Left ventricle myocardium inferior (tissue), 1 donor: ENCODE measurements at regions not wholly inside any gene's neighbourhood (a gene's known extent, or its start where the extent isn't known, plus 50 kb on each side); places are given as distances from the start of the nearest gene placed in this dataset.

ENCODE experiments used
- DNase-seq: peaks from one replicate; pipeline ENCODE4 v3.0.0-alpha.2; 2020
- H3K27ac ChIP-seq: fragments of 200-600 bp; replicated peaks from 2 replicates; pipeline ENCODE4 v1.8.0; 2021
- H3K27me3 ChIP-seq: fragments of 200-600 bp; 2 replicates; pipeline ENCODE4 v1.8.0; 2021; ENCODE audit warnings: low read depth
- H3K36me3 ChIP-seq: fragments of 200-600 bp; 2 replicates; pipeline ENCODE4 v1.8.0; 2021
- H3K4me1 ChIP-seq: fragments of 200-600 bp; 2 replicates; pipeline ENCODE4 v1.8.0; 2021
- H3K4me3 ChIP-seq: fragments of 200-600 bp; 2 replicates; pipeline ENCODE4 v1.8.0; 2021; ENCODE audit warnings: mild to moderate bottlenecking, moderate library complexity
- H3K9me3 ChIP-seq: fragments of 200-600 bp; replicated peaks from 2 replicates; pipeline ENCODE4 v1.8.0; 2021
- CTCF ChIP-seq: fragments of 200-600 bp; IDR thresholded peaks from 2 replicates; pipeline ENCODE4 v1.8.0; 2021; ENCODE audit warnings: antibody characterized with exemption, mild to moderate bottlenecking, borderline replicate concordance
- intact Hi-C: fragments of 100-400 bp; cut with micrococcal nuclease; formaldehyde crosslinking; loops from one replicate; pipeline ENCODE4 v1.11.0; 2022
- donor health status: DM: no; HTN: yes; CAD: no; lungs with severe emphysema.

- no peaks in the 10 kb centered on the region for H3K36me3 ChIP-seq
- H3K27me3 ChIP-seq: no peaks in the 10 kb centered on the region
- no peak for TF ChIP-seq CTCF
- peak; percentile 22 for DNase-seq
- H3K4me1 ChIP-seq: peaks cover 27% of the 10 kb centered on the region
- H3K4me3 ChIP-seq: peak overlapping the region; percentile 37
- H3K27ac ChIP-seq: peak overlapping the region; percentile 51
- no peaks in the 10 kb centered on the region for H3K9me3 ChIP-seq
- intact Hi-C loops: no loop called here
Measured at GRCh38 chr4:78720994-78721677, 55.0 kb upstream of the BMP2K start.

- no peak for DNase-seq
- peak overlapping the region; percentile 9 for H3K27ac ChIP-seq
- H3K36me3 ChIP-seq: no peaks in the 10 kb centered on the region
- no peaks in the 10 kb centered on the region for H3K9me3 ChIP-seq
- peaks cover 27% of the 10 kb centered on the region for H3K4me1 ChIP-seq
- TF ChIP-seq CTCF: no peak
- intact Hi-C loops: no loop called here
- H3K27me3 ChIP-seq: no peaks in the 10 kb centered on the region
- no peak overlapping the region for H3K4me3 ChIP-seq
Measured at GRCh38 chr4:78721747-78722146, 54.4 kb upstream of the BMP2K start.

- intact Hi-C loops: no loop called here
- peak overlapping the region; percentile 9 for H3K27ac ChIP-seq
- H3K27me3 ChIP-seq: no peaks in the 10 kb centered on the region
- H3K4me1 ChIP-seq: peaks cover 27% of the 10 kb centered on the region
- H3K36me3 ChIP-seq: no peaks in the 10 kb centered on the region
- no peaks in the 10 kb centered on the region for H3K9me3 ChIP-seq
- H3K4me3 ChIP-seq: no peak overlapping the region
- TF ChIP-seq CTCF: no peak
- DNase-seq: no peak
Measured at GRCh38 chr4:78722320-78722719, 53.8 kb upstream of the BMP2K start.

GRCh38 chr4:78722878-78723277 lies 53.3 kb upstream of the BMP2K start:
- H3K9me3 ChIP-seq: no peaks in the 10 kb centered on the region
- H3K4me3 ChIP-seq: no peak overlapping the region
- no peak for TF ChIP-seq CTCF
- intact Hi-C loops: no loop called here
- no peaks in the 10 kb centered on the region for H3K36me3 ChIP-seq
- H3K27ac ChIP-seq: no peak overlapping the region
- no peaks in the 10 kb centered on the region for H3K27me3 ChIP-seq
- H3K4me1 ChIP-seq: peaks cover 27% of the 10 kb centered on the region
- no peak for DNase-seq
